Kidney (tissue), 10 donors: ENCODE measurements at regions not wholly inside any gene's neighbourhood (a gene's known extent, or its start where the extent isn't known, plus 50 kb on each side); places are given as distances from the start of the nearest gene placed in this dataset.
"Not testable (repeated sequence)": the region's sequence is repeated elsewhere in the genome, so short reads cannot be mapped to it uniquely, and the experiment has no call there.

Experiments used
- DNase-seq, 5 donors: peaks; one replicate each; pipeline ENCODE4 v3.0.0-alpha.2; 2013 to 2020
- FAIRE-seq: peaks from 2 replicates; lab custom pipeline; 2012; peaks lifted over from hg19 to GRCh38; lab: Jason Lieb, UNC
- H3K27ac ChIP-seq, 2 donors: one replicate each; pipeline ENCODE4 v1.7.0; 2013; ENCODE audit warnings: low read depth in 2 of 2, low read length in 2 of 2, inconsistent platforms in 1 of 2
- H3K27me3 ChIP-seq: one replicate; pipeline ENCODE4 v1.7.1; 2013; ENCODE audit warnings: low read length, inconsistent platforms; ENCODE audit not compliant: control insufficient read depth, insufficient read depth
- H3K36me3 ChIP-seq, 3 donors: one replicate each; pipeline versions ENCODE4 v1.7.0 to v1.7.1; 2013; ENCODE audit warnings: low read length in 3 of 3, control low read depth in 1 of 3, inconsistent platforms in 1 of 3; ENCODE audit not compliant: insufficient read depth in 3 of 3, control insufficient read depth in 2 of 3
- H3K4me1 ChIP-seq, 3 donors: one replicate each; pipeline versions ENCODE4 v1.7.0 to v1.7.1; 2013; ENCODE audit warnings: low read length in 3 of 3, inconsistent platforms in 1 of 3, low read depth in 1 of 3; ENCODE audit not compliant: control insufficient read depth in 2 of 3, insufficient read depth in 2 of 3
- H3K4me3 ChIP-seq, 3 donors: one replicate each; pipeline versions ENCODE4 v1.7.0 to v1.8.1; 2013; ENCODE audit warnings: low read length in 3 of 3, control low read depth in 1 of 3, inconsistent platforms in 1 of 3
- H3K9ac ChIP-seq, 3 donors: one replicate each; pipeline versions ENCODE4 v1.7.0 to v1.7.1; 2013; ENCODE audit warnings: low read length in 3 of 3, control low read depth in 1 of 3, inconsistent platforms in 1 of 3
- H3K9me3 ChIP-seq, 3 donors: one replicate each; pipeline versions ENCODE4 v1.7.0 to v1.7.1; 2013; ENCODE audit warnings: low read length in 3 of 3, control low read depth in 1 of 3, inconsistent platforms in 1 of 3; ENCODE audit not compliant: control insufficient read depth in 2 of 3, insufficient read depth in 1 of 3
- intact Hi-C: fragments of 100-400 bp; cut with DNase I; formaldehyde crosslinking; loops from one replicate; pipeline ENCODE4 v1.11.1; 2022
- donor health status: control.
- donor health status: control.
- donor health status: DM: yes; HTN: yes; CAD: no.
- donor health status: Normal renal cell carcinoma (clear cell type).

GRCh38 chr10:38292560-38292959, 198.4 kb downstream of the ZNF37A start:
- H3K4me3 ChIP-seq, H3K27me3 ChIP-seq, DNase-seq, intact Hi-C loops, H3K9me3 ChIP-seq, H3K9ac ChIP-seq, FAIRE-seq, H3K27ac ChIP-seq, H3K36me3 ChIP-seq, H3K4me1 ChIP-seq: not testable (repeated sequence)

GRCh38 chr10:38310111-38310510, 216.0 kb downstream of the ZNF37A start:
- H3K4me1 ChIP-seq, H3K36me3 ChIP-seq, H3K9me3 ChIP-seq, H3K9ac ChIP-seq, DNase-seq, FAIRE-seq, H3K27me3 ChIP-seq, intact Hi-C loops, H3K27ac ChIP-seq, H3K4me3 ChIP-seq: not testable (repeated sequence)

- H3K27me3 ChIP-seq, H3K27ac ChIP-seq, DNase-seq, H3K4me1 ChIP-seq, H3K36me3 ChIP-seq, H3K9ac ChIP-seq, intact Hi-C loops, H3K9me3 ChIP-seq, FAIRE-seq, H3K4me3 ChIP-seq: not testable (repeated sequence)
Measured at GRCh38 chr10:38315090-38315805, 221.1 kb downstream of the ZNF37A start.

GRCh38 chr10:38321393-38321792, 227.3 kb downstream of the ZNF37A start:
- H3K27me3 ChIP-seq, intact Hi-C loops, DNase-seq, FAIRE-seq, H3K9me3 ChIP-seq, H3K27ac ChIP-seq, H3K36me3 ChIP-seq, H3K4me1 ChIP-seq, H3K4me3 ChIP-seq, H3K9ac ChIP-seq: not testable (repeated sequence)

GRCh38 chr10:38330306-38330705, 236.2 kb downstream of the ZNF37A start:
- FAIRE-seq, H3K9me3 ChIP-seq, H3K27me3 ChIP-seq, H3K4me3 ChIP-seq, DNase-seq, H3K27ac ChIP-seq, intact Hi-C loops, H3K4me1 ChIP-seq, H3K36me3 ChIP-seq, H3K9ac ChIP-seq: not testable (repeated sequence)

GRCh38 chr10:38331106-38331505, 237.0 kb downstream of the ZNF37A start:
- H3K4me3 ChIP-seq, intact Hi-C loops, DNase-seq, H3K4me1 ChIP-seq, H3K9ac ChIP-seq, H3K27me3 ChIP-seq, FAIRE-seq, H3K27ac ChIP-seq, H3K9me3 ChIP-seq, H3K36me3 ChIP-seq: not testable (repeated sequence)

GRCh38 chr10:38333699-38334098, 239.6 kb downstream of the ZNF37A start:
- H3K9ac ChIP-seq, H3K36me3 ChIP-seq, H3K27ac ChIP-seq, intact Hi-C loops, H3K27me3 ChIP-seq, H3K9me3 ChIP-seq, H3K4me1 ChIP-seq, DNase-seq, H3K4me3 ChIP-seq, FAIRE-seq: not testable (repeated sequence)

- DNase-seq, intact Hi-C loops, H3K36me3 ChIP-seq, H3K27me3 ChIP-seq, H3K4me1 ChIP-seq, FAIRE-seq, H3K9me3 ChIP-seq, H3K27ac ChIP-seq, H3K4me3 ChIP-seq, H3K9ac ChIP-seq: not testable (repeated sequence)
Measured at GRCh38 chr10:38350645-38351044, 256.5 kb downstream of the ZNF37A start.
